ENCODE measurements at regions not wholly inside any gene's neighbourhood (a gene's known extent, or its start where the extent isn't known, plus 50 kb on each side); places are given as distances from the start of the nearest gene placed in this dataset.
"Not testable (repeated sequence)": the region's sequence is repeated elsewhere in the genome, so short reads cannot be mapped to it uniquely, and the experiment has no call there.

GRCh38 chr7:156401617-156402016 is 239.0 kb upstream of the RNF32 start:
- DNase-seq (ENCODE audit: low read depth in 4 of 4, low spot score in 3 of 4): no peak

- DNase-seq (ENCODE audit: low read depth in 4 of 4, low spot score in 3 of 4): no peak
These were observed 240.5 kb upstream of the RNF32 start for GRCh38 chr7:156400046-156400445.

GRCh38 chr7:156397249-156397648 is 243.3 kb upstream of the RNF32 start:
- no peak for DNase-seq (ENCODE audit: low read depth in 4 of 4, low spot score in 3 of 4)

- DNase-seq (ENCODE audit: low read depth in 4 of 4, low spot score in 3 of 4): no peak
These were observed 251.4 kb upstream of the RNF32 start for GRCh38 chr7:156389116-156389692.

GRCh38 chr7:156386097-156386496 is 254.5 kb upstream of the RNF32 start:
- peak; percentile 20 to 29 (median 26) for DNase-seq (ENCODE audit: low read depth in 4 of 4, low spot score in 3 of 4)

GRCh38 chr7:156384706-156385105 is 255.9 kb upstream of the RNF32 start:
- no peak for DNase-seq (ENCODE audit: low read depth in 4 of 4, low spot score in 3 of 4)

- DNase-seq (ENCODE audit: low read depth in 4 of 4, low spot score in 3 of 4): no peak
These were observed 257.0 kb upstream of the RNF32 start for GRCh38 chr7:156383526-156383925.

GRCh38 chr7:156380261-156380660 is 260.3 kb upstream of the RNF32 start:
- DNase-seq (ENCODE audit: low read depth in 4 of 4, low spot score in 3 of 4): no peak

GRCh38 chr7:156379324-156380070 is 261.1 kb upstream of the RNF32 start:
- no peak for DNase-seq (ENCODE audit: low read depth in 4 of 4, low spot score in 3 of 4)

- DNase-seq (ENCODE audit: low read depth in 4 of 4, low spot score in 3 of 4): no peak
These were observed 261.8 kb upstream of the RNF32 start for GRCh38 chr7:156378806-156379205.

GRCh38 chr7:156376317-156376716 is 264.3 kb upstream of the RNF32 start:
- no peak for DNase-seq (ENCODE audit: low read depth in 4 of 4, low spot score in 3 of 4)

- no peak for DNase-seq (ENCODE audit: low read depth in 4 of 4, low spot score in 3 of 4)
These were observed 266.2 kb upstream of the RNF32 start for GRCh38 chr7:156374335-156374734.

- DNase-seq (ENCODE audit: low read depth in 4 of 4, low spot score in 3 of 4): not testable (repeated sequence)
These were observed 270.6 kb upstream of the RNF32 start for GRCh38 chr7:156369929-156370328.

- DNase-seq (ENCODE audit: low read depth in 4 of 4, low spot score in 3 of 4): no peak
These were observed 272.3 kb upstream of the RNF32 start for GRCh38 chr7:156368053-156368843.

- DNase-seq (ENCODE audit: low read depth in 4 of 4, low spot score in 3 of 4): no peak
These were observed 276.8 kb upstream of the RNF32 start for GRCh38 chr7:156363751-156364150.

GRCh38 chr7:156360835-156361234 is 279.7 kb upstream of the RNF32 start:
- DNase-seq (ENCODE audit: low read depth in 4 of 4, low spot score in 3 of 4): no peak

- no peak for DNase-seq (ENCODE audit: low read depth in 4 of 4, low spot score in 3 of 4)
These were observed 284.0 kb upstream of the RNF32 start for GRCh38 chr7:156356551-156356950.

GRCh38 chr7:156353352-156353751 is 287.2 kb upstream of the RNF32 start:
- no peak for DNase-seq (ENCODE audit: low read depth in 4 of 4, low spot score in 3 of 4)

GRCh38 chr7:156347703-156348248 is 292.8 kb upstream of the RNF32 start:
- not testable (repeated sequence) for DNase-seq (ENCODE audit: low read depth in 4 of 4, low spot score in 3 of 4)

- no peak for DNase-seq (ENCODE audit: low read depth in 4 of 4, low spot score in 3 of 4)
These were observed 293.4 kb upstream of the RNF32 start for GRCh38 chr7:156347132-156347531.

GRCh38 chr7:156344595-156344994 is 296.0 kb upstream of the RNF32 start:
- no peak for DNase-seq (ENCODE audit: low read depth in 4 of 4, low spot score in 3 of 4)
